ENCODE measurements at regions not wholly inside any gene's neighbourhood (a gene's known extent, or its start where the extent isn't known, plus 50 kb on each side); places are given as distances from the start of the nearest gene placed in this dataset.

DNA sequence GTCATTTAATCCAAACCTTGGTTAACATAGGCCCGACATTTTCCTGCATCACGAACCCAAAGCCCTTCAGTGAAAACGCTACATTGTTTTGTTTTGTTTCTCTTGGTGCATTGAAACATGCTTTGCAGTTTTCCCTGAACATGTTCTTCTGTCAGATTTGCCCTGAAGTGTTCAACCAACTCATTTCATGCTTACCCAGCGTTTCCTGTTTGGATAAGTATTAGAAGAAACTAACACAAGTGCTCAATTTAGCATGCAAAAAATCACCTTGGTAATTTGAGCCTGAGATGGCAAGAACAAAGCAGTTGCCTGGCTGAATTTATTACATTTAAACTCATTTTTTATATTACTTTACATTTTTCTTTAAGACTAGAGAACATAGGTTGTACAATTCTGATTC lies 160.1 kb upstream of the VCX3A start:
- no peak overlapping the region for H2AFZ ChIP-seq (ENCODE audit: insufficient read depth, low read length, poor library complexity)
- no CpG with 5 or more reads among the region's 4 CpGs for WGBS (ENCODE audit: extremely low coverage, insufficient coverage, insufficient read length)
- H3K27me3 ChIP-seq (ENCODE audit: insufficient read depth, low read length), result no peaks in the 10 kb centered on the region
- H2AK5ac ChIP-seq (ENCODE audit: low read length), result no peak overlapping the region
- no peak overlapping the region for H3K4ac ChIP-seq (ENCODE audit: low read depth, low read length)
- no peak overlapping the region for H4K12ac ChIP-seq (ENCODE audit: low read depth, low read length)
- no peak overlapping the region for H4K8ac ChIP-seq (ENCODE audit: low read depth, low read length)
- H3K27ac ChIP-seq (ENCODE audit: low read depth, low read length), result no peak overlapping the region
- no peaks in the 10 kb centered on the region for H3K9me3 ChIP-seq (ENCODE audit: insufficient read depth, low read depth, low read length)
- no peak overlapping the region for H3K14ac ChIP-seq (ENCODE audit: low read length)
- no peak overlapping the region for H3K18ac ChIP-seq (ENCODE audit: low read length)
- peaks cover 5% of the 10 kb centered on the region for H3K79me1 ChIP-seq (ENCODE audit: low read length)
- H3K23ac ChIP-seq (ENCODE audit: low read length), result no peak overlapping the region
- no peak overlapping the region for H3K4me2 ChIP-seq (ENCODE audit: low read length)
- no peak for DNase-seq
- H3K79me2 ChIP-seq (ENCODE audit: control insufficient read depth, insufficient read depth, low read length, poor library complexity), result no peaks in the 10 kb centered on the region
- no peak overlapping the region for H3K4me3 ChIP-seq (ENCODE audit: low read depth, low read length)
- no peaks in the 10 kb centered on the region for H3K36me3 ChIP-seq (ENCODE audit: control insufficient read depth in 1 of 2, insufficient read depth in 2 of 2, low read length in 2 of 2)
- no peak overlapping the region for H2BK5ac ChIP-seq (ENCODE audit: low read depth, low read length, poor library complexity)
- H3K9ac ChIP-seq (ENCODE audit: low read length), result no peak overlapping the region
- H2BK120ac ChIP-seq (ENCODE audit: insufficient read depth, low read length, poor library complexity), result no peak overlapping the region
- H3K4me1 ChIP-seq (ENCODE audit: control insufficient read depth in 1 of 2, insufficient read depth in 2 of 2, low read length in 2 of 2), result peaks cover 0 to 3% of the 10 kb centered on the region in 2 experiments
- H2BK12ac ChIP-seq (ENCODE audit: low read length), result no peak overlapping the region
- H4K91ac ChIP-seq (ENCODE audit: low read depth, low read length), result peak overlapping the region; percentile 14

DNA sequence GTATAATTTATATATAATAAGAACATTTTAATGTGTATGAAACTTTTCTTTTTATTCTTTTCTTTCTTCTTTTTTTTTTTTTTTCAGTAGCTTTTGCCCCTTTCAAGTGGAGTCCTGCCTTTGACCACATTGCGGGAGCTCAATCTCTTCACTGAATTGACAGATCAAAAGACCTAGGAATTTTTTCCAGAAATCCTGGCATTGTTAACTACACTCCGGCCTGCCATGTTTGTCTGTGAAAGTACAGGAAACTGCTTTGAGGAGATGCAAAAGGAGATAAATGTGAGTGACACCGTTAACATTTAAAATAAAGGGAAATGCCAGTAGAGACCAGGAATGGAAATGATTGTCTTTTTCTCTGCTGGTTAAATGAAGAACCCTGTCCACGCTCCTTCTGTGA lies 159.3 kb upstream of the VCX3A start:
- Histone ChIP-seq H2AK5ac (ENCODE audit: low read length) (no peak overlapping the region), H3K4me1 (ENCODE audit: control insufficient read depth in 1 of 2, insufficient read depth in 2 of 2, low read length in 2 of 2) (peaks cover 0 to 3% of the 10 kb centered on the region in 2 experiments), H3K27me3 (ENCODE audit: insufficient read depth, low read length) (no peaks in the 10 kb centered on the region), H3K79me2 (ENCODE audit: control insufficient read depth, insufficient read depth, low read length, poor library complexity) (no peaks in the 10 kb centered on the region), H3K27ac (ENCODE audit: low read depth, low read length) (peak overlapping the region; percentile 65), H2AFZ (ENCODE audit: insufficient read depth, low read length, poor library complexity) (no peak overlapping the region), H3K79me1 (ENCODE audit: low read length) (peaks cover 5% of the 10 kb centered on the region), H3K18ac (ENCODE audit: low read length) (no peak overlapping the region), H3K36me3 (ENCODE audit: control insufficient read depth in 1 of 2, insufficient read depth in 2 of 2, low read length in 2 of 2) (no peaks in the 10 kb centered on the region), H3K4me3 (ENCODE audit: low read depth, low read length) (no peak overlapping the region), H3K9me3 (ENCODE audit: insufficient read depth, low read depth, low read length) (no peaks in the 10 kb centered on the region), H3K9ac (ENCODE audit: low read length) (no peak overlapping the region), H4K12ac (ENCODE audit: low read depth, low read length) (no peak overlapping the region), H2BK5ac (ENCODE audit: low read depth, low read length, poor library complexity) (no peak overlapping the region), H3K14ac (ENCODE audit: low read length) (no peak overlapping the region), H4K8ac (ENCODE audit: low read depth, low read length) (no peak overlapping the region), H4K91ac (ENCODE audit: low read depth, low read length) (no peak overlapping the region), H3K23ac (ENCODE audit: low read length) (no peak overlapping the region), H3K4ac (ENCODE audit: low read depth, low read length) (no peak overlapping the region), H3K4me2 (ENCODE audit: low read length) (no peak overlapping the region), H2BK12ac (ENCODE audit: low read length) (no peak overlapping the region), H2BK120ac (ENCODE audit: insufficient read depth, low read length, poor library complexity) (no peak overlapping the region)
- no CpG with 5 or more reads among the region's 4 CpGs for WGBS (ENCODE audit: extremely low coverage, insufficient coverage, insufficient read length)
- no peak for DNase-seq

DNA sequence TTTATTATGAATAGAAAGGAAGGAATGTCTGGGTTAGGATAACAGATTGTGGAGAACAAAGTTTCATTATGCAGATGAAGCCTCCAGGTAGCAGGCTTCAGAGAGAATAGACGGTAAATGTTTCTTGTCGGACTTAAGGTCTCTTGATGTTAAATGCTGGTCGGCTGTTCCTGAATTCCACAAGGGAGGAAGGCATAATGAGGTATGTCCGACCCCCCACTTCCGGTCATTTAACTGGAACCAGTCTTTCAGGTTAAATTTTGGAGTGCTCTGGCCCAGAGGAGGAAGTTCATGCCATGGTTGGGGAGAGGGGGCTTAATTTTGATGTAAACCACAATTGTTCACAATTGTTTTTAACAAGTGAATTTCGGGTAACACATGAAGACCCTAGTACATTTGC lies 158.1 kb upstream of the VCX3A start:
- H4K8ac ChIP-seq (ENCODE audit: low read depth, low read length), result no peak overlapping the region
- no CpG with 5 or more reads among the region's 6 CpGs for WGBS (ENCODE audit: extremely low coverage, insufficient coverage, insufficient read length)
- no peak overlapping the region for H4K91ac ChIP-seq (ENCODE audit: low read depth, low read length)
- H3K79me2 ChIP-seq (ENCODE audit: control insufficient read depth, insufficient read depth, low read length, poor library complexity), result no peaks in the 10 kb centered on the region
- no peaks in the 10 kb centered on the region for H3K9me3 ChIP-seq (ENCODE audit: insufficient read depth, low read depth, low read length)
- H3K18ac ChIP-seq (ENCODE audit: low read length), result no peak overlapping the region
- H3K14ac ChIP-seq (ENCODE audit: low read length), result no peak overlapping the region
- no peak overlapping the region for H3K4me2 ChIP-seq (ENCODE audit: low read length)
- H2BK5ac ChIP-seq (ENCODE audit: low read depth, low read length, poor library complexity), result no peak overlapping the region
- peaks cover 0 to 3% of the 10 kb centered on the region in 2 experiments for H3K4me1 ChIP-seq (ENCODE audit: control insufficient read depth in 1 of 2, insufficient read depth in 2 of 2, low read length in 2 of 2)
- no peak overlapping the region for H2AFZ ChIP-seq (ENCODE audit: insufficient read depth, low read length, poor library complexity)
- H2BK120ac ChIP-seq (ENCODE audit: insufficient read depth, low read length, poor library complexity), result no peak overlapping the region
- no peaks in the 10 kb centered on the region for H3K27me3 ChIP-seq (ENCODE audit: insufficient read depth, low read length)
- H3K23ac ChIP-seq (ENCODE audit: low read length), result no peak overlapping the region
- no peak overlapping the region for H4K12ac ChIP-seq (ENCODE audit: low read depth, low read length)
- H3K4ac ChIP-seq (ENCODE audit: low read depth, low read length), result no peak overlapping the region
- no peak for DNase-seq
- H2AK5ac ChIP-seq (ENCODE audit: low read length), result no peak overlapping the region
- H3K9ac ChIP-seq (ENCODE audit: low read length), result no peak overlapping the region
- H3K79me1 ChIP-seq (ENCODE audit: low read length), result peaks cover 5% of the 10 kb centered on the region
- H3K36me3 ChIP-seq (ENCODE audit: control insufficient read depth in 1 of 2, insufficient read depth in 2 of 2, low read length in 2 of 2), result no peaks in the 10 kb centered on the region
- H2BK12ac ChIP-seq (ENCODE audit: low read length), result no peak overlapping the region
- no peak overlapping the region for H3K4me3 ChIP-seq (ENCODE audit: low read depth, low read length)
- peak overlapping the region; percentile 76 for H3K27ac ChIP-seq (ENCODE audit: low read depth, low read length)

DNA sequence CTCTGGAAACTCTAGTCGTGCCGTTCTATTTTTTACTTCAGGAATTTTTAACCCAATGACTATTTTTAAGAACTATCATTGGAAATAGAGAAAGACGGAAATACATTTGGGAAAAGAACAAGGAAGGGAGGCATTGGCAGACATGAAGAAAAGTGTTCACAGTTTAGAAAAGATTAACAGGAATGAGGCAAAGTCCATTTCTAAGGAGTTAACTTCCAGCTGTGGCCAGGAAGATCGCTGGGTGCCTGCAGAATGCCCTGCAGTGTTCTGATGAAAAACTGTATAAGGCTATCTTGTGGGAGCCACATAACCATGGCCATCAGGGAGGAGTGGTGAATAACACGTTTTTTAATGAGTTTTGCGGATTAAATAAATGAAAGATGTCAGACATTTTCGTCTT lies 150.6 kb upstream of the VCX3A start:
- no peak overlapping the region for H3K14ac ChIP-seq (ENCODE audit: low read length)
- no peak overlapping the region for H3K23ac ChIP-seq (ENCODE audit: low read length)
- H3K27me3 ChIP-seq (ENCODE audit: insufficient read depth, low read length), result no peaks in the 10 kb centered on the region
- H2AFZ ChIP-seq (ENCODE audit: insufficient read depth, low read length, poor library complexity), result no peak overlapping the region
- no peak overlapping the region for H2BK5ac ChIP-seq (ENCODE audit: low read depth, low read length, poor library complexity)
- H3K79me2 ChIP-seq (ENCODE audit: control insufficient read depth, insufficient read depth, low read length, poor library complexity), result no peaks in the 10 kb centered on the region
- no peak overlapping the region for H3K4me2 ChIP-seq (ENCODE audit: low read length)
- WGBS (ENCODE audit: extremely low coverage, insufficient coverage, insufficient read length), result no CpG with 5 or more reads among the region's 7 CpGs
- no peak overlapping the region for H4K12ac ChIP-seq (ENCODE audit: low read depth, low read length)
- no peak overlapping the region for H3K27ac ChIP-seq (ENCODE audit: low read depth, low read length)
- H4K91ac ChIP-seq (ENCODE audit: low read depth, low read length), result no peak overlapping the region
- H3K9ac ChIP-seq (ENCODE audit: low read length), result no peak overlapping the region
- H2AK5ac ChIP-seq (ENCODE audit: low read length), result no peak overlapping the region
- H3K4me3 ChIP-seq (ENCODE audit: low read depth, low read length), result no peak overlapping the region
- no peaks in the 10 kb centered on the region for H3K4me1 ChIP-seq (ENCODE audit: control insufficient read depth in 1 of 2, insufficient read depth in 2 of 2, low read length in 2 of 2)
- H3K79me1 ChIP-seq (ENCODE audit: low read length), result no peaks in the 10 kb centered on the region
- no peak overlapping the region for H3K4ac ChIP-seq (ENCODE audit: low read depth, low read length)
- H3K36me3 ChIP-seq (ENCODE audit: control insufficient read depth in 1 of 2, insufficient read depth in 2 of 2, low read length in 2 of 2), result no peaks in the 10 kb centered on the region
- no peak overlapping the region for H3K18ac ChIP-seq (ENCODE audit: low read length)
- no peaks in the 10 kb centered on the region for H3K9me3 ChIP-seq (ENCODE audit: insufficient read depth, low read depth, low read length)
- no peak for DNase-seq
- H4K8ac ChIP-seq (ENCODE audit: low read depth, low read length), result no peak overlapping the region
- H2BK12ac ChIP-seq (ENCODE audit: low read length), result no peak overlapping the region
- H2BK120ac ChIP-seq (ENCODE audit: insufficient read depth, low read length, poor library complexity), result no peak overlapping the region
